ENCODE measurements at regions not wholly inside any gene's neighbourhood (a gene's known extent, or its start where the extent isn't known, plus 50 kb on each side); places are given as distances from the start of the nearest gene placed in this dataset.

DNA sequence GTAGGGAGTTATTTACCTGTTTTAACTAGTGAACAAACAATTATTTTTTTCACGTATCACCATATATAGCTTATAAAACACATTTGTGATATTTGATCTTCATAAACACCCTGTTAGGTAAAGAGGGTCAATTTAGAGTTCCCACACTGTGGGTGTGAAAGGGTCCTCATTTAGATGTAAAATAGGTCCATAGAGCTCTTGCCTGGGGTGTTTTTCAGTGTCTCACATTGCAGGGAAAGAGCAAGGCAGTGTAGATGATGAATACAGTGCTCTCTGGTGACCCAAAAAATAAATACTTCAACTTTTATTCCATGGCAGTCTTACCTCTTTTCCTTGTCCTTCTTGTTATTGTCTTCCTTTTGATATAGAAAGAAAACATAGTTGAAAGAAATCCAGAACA lies 403.2 kb upstream of the SGCD start:
- TF ChIP-seq, protein P1, sequence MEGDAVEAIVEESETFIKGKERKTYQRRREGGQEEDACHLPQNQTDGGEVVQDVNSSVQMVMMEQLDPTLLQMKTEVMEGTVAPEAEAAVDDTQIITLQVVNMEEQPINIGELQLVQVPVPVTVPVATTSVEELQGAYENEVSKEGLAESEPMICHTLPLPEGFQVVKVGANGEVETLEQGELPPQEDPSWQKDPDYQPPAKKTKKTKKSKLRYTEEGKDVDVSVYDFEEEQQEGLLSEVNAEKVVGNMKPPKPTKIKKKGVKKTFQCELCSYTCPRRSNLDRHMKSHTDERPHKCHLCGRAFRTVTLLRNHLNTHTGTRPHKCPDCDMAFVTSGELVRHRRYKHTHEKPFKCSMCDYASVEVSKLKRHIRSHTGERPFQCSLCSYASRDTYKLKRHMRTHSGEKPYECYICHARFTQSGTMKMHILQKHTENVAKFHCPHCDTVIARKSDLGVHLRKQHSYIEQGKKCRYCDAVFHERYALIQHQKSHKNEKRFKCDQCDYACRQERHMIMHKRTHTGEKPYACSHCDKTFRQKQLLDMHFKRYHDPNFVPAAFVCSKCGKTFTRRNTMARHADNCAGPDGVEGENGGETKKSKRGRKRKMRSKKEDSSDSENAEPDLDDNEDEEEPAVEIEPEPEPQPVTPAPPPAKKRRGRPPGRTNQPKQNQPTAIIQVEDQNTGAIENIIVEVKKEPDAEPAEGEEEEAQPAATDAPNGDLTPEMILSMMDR (conservative IDR thresholded peaks at IDR 0.05; ENCODE audit: low read depth, low read length), result no peak
- H3K4me3 ChIP-seq (ENCODE audit: low read depth, low read length), result no peak overlapping the region
- DNase-seq (ENCODE audit: low read depth), result no peak

DNA sequence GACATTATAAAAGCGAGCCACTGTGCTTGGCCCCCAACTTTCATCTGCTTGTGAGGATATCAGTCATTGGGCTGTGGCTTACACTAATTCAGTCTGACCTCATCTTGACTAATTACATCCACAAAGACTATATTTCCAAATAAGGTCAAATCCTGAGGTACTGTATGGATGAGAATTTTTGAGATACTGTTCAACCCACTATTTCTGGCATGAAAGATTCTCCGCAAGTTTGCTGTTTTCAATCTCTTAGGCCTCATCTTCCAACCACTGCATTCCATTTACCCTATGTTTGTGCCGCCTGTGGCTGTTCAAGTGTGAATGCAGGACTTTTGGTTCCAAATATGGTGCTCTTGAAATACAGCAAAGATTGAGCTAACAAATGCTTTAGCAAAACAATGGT lies 400.9 kb upstream of the SGCD start:
- TF ChIP-seq, protein P1 (conservative IDR thresholded peaks at IDR 0.05; ENCODE audit: low read depth, low read length), result no peak
- no peak for DNase-seq (ENCODE audit: low read depth)
- no peak overlapping the region for H3K4me3 ChIP-seq (ENCODE audit: low read depth, low read length)

DNA sequence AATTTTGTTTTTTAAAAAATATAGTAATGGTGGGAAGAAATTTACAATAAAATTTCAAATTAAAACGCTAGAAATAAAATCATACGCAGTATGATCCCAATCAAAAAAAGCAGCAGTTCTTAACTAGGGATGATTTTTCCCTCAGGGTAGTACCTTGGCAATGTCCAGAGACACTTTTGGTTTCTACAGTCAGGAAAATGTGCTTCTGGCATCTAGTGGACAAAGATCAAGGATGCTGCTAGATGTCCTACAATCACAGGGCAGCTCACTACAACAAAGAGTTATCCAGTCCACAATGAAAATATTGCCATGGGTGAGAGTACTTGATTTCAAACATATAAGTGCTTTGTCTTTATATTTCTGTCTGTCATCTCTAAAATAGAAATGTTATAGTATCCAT lies 400.2 kb upstream of the SGCD start:
- DNase-seq (ENCODE audit: low read depth), result no peak
- TF ChIP-seq, protein P1 (conservative IDR thresholded peaks at IDR 0.05; ENCODE audit: low read depth, low read length), result no peak

DNA sequence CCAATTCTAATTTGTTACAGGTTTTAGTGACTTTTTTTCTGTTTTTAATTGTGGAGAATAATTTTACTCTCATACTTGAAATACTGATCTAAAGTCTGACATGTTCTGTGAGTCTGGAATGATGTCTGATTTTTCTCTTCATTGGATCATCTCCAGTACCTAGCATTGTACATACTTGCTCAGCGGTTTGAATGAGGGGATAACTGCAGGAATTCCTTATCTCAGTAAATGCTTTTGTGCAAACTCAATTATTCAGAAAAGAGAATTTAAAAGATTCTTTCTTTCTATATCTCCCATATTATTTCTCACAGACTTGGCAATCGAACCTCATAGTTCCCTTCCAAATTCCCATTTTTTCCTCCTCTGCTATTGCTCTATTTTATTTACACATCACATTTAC lies 397.9 kb upstream of the SGCD start:
- TF ChIP-seq, protein P1 (conservative IDR thresholded peaks at IDR 0.05; ENCODE audit: low read depth, low read length), result no peak
- H3K4me3 ChIP-seq (ENCODE audit: low read depth, low read length), result no peak overlapping the region
- no peak for DNase-seq (ENCODE audit: low read depth)

More for the DNA sequence above, 400.2 kb upstream of the SGCD start:
- H3K4me3 ChIP-seq (ENCODE audit: low read depth, low read length), result no peak overlapping the region

DNA sequence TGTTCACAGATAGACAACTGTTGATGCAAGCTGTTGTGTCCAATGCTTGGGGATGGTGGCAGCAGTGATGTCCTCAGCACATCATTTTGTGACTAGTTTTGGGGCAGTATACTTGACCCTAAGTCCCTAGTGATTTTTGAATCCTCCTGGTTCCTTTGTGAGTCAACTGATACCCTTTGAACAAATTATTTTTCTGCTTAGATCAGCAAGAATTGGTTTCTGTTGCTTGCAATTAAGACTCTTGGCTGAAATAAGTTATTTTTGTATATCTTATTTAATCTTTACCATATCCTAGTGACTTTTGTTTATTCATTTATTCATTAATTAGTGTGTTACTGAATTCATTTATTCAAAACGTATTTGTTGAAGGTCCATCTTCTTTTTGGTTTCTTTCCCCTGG lies 392.0 kb upstream of the SGCD start:
- no peak for DNase-seq (ENCODE audit: low read depth)
- TF ChIP-seq, protein P1 (conservative IDR thresholded peaks at IDR 0.05; ENCODE audit: low read depth, low read length), result no peak
- H3K4me3 ChIP-seq (ENCODE audit: low read depth, low read length), result no peak overlapping the region

DNA sequence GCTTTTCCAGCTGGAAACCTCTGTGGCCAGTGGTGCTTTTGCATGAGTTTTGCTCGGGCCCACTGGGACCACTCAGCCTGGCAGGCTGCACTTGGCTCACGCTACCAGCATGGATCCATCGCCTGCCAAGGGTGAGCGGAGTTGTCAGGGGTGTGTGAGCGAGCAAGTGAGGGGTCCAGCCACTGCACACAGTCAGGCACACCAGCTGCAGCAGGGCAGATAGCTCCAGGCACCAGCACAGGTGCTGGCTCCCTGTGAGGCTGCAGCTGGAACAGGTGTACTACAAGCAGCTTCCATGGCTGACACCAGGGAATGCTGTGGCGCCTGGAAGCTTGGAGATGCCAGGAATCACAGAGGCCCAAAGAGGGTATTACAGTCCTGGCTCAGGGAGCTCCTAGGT lies 391.2 kb upstream of the SGCD start:
- no peak for DNase-seq (ENCODE audit: low read depth)
- H3K4me3 ChIP-seq (ENCODE audit: low read depth, low read length), result no peak overlapping the region
- TF ChIP-seq, protein P1 (conservative IDR thresholded peaks at IDR 0.05; ENCODE audit: low read depth, low read length), result no peak

DNA sequence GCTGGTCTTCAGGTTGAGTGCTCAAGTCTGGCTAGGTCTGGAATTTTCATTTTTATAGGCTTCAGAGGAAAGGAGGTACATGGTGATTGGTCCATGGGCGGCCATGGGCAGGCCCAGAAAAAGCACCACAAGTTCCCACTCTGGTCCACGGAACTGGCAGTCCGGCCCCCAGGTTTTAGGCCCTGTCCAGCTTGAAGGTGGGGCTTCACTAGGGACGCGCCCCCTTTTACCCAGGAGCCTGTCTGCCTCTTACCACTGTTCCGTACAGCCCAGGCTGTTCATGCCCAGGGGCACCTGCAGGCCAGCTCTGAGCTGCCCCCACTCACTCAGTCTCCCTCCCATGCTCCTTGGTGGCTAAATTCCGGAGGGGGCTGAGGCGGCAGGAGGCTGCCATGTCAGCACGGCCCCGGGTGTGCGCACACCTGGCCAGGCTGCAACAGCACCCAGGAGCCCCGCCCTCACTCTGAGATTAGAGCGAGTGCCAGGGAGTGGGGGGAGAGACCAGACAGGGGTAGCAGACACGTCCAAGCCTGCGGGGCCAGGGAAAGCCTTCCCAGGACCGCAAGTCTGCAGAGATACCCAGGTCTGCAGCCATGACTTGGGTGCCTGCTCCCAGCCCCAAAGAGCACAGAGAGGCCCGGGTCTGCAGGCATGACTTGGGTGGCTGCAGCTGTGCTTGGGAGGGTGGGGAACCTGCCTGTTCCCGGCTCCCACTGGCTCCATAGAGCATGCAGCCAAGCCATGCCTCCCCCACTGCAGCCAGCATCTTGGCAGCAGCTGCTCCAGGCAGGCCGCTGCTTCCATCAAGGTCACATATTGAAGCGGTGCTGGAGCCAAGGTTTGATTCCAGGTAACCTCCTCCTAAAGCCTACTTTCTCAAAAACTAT lies 390.2 kb upstream of the SGCD start:
- TF ChIP-seq, protein P1 (conservative IDR thresholded peaks at IDR 0.05; ENCODE audit: low read depth, low read length), result no peak
- no peak for DNase-seq (ENCODE audit: low read depth)
- no peak overlapping the region for H3K4me3 ChIP-seq (ENCODE audit: low read depth, low read length)

Data from choroid plexus epithelial cell (primary cell).